HG03520 (cell line): ENCODE measurements at regions not wholly inside any gene's neighbourhood (a gene's known extent, or its start where the extent isn't known, plus 50 kb on each side); places are given as distances from the start of the nearest gene placed in this dataset.
A peak's percentile ranks its signal among the peaks of the same experiment; 100 is the strongest.
"Not testable (repeated sequence)": the region's sequence is repeated elsewhere in the genome, so short reads cannot be mapped to it uniquely, and the experiment has no call there.

ENCODE experiments used
- ATAC-seq: cut with Tn5 transposase; IDR thresholded peaks from one replicate; pipeline ENCODE4 v1.9.1; 2021; ENCODE audit warnings: mild to moderate bottlenecking, moderate library complexity; ENCODE audit not compliant: unreplicated experiment

DNA sequence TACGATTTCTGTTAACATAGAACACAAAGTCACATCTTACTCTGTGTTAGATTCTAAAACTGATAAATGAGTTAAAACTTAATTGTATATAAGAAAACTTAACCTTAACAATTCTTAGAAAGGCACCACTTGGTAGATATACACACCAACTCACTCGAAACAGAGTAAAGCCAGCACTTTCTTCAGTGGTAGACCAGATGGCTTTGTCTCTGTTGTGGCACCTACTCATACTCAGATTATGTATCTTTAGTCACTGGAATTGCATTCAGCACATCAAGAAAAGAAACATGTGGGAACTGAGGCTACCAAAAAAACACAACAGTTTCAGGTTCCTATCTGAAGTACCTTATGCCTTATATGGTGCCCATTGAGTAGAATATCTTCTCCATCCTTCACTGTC lies 192.5 kb downstream of the ZNF608 start:
- ATAC-seq: no peak

DNA sequence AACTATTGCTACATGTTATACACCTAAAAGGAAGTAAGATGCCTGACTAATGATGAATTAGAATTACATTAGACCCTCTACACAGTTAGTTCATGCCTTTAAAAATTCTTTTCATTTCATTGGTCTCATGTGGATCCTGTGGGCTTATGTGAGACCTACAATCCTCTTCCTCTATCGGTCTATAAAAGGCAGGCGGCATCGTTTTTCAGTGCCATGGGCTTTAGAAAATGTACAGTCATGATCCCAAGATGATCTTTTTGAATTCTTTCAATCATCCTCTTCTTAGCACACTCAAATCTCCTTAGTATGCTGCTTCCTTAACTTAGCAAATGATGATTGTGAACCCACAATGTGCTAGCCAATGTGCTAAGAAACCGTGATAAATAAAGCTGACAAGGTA lies 193.9 kb downstream of the ZNF608 start:
- ATAC-seq: no peak

DNA sequence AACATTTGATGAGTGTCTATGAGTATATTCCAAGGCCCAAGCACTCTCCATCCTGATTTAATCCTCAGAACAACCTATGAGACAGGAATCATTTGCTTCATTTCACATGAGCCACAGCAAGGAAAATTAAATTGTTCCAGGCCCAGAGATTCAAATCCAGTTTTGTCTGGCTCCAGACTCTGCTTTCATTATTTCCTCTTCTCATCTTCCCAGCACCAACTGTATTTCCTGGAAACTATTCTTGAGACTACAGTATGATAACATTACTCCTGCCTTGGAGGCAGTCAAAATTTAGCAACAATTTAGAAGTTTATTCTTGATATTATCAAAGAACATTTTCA lies 194.5 kb downstream of the ZNF608 start:
- ATAC-seq: no peak

DNA sequence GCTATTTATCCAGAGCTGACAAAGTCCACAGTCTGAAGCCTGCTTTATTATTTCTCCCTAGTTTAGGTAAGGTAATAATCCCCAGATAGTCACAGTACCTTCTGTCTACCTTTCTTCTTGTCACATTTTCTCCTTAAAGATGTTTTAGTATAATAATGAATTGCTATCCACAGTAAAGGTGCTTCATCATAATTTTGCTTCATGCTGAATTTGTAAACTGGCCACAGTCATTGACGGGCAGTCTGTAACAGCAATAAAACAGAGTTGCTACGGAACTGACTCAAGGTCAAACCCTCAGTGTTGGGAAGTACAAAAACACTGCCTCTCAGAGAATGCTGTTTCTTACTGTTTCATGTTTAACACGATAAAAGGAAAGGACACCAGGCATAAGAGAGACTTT lies 195.7 kb downstream of the ZNF608 start:
- no peak for ATAC-seq

DNA sequence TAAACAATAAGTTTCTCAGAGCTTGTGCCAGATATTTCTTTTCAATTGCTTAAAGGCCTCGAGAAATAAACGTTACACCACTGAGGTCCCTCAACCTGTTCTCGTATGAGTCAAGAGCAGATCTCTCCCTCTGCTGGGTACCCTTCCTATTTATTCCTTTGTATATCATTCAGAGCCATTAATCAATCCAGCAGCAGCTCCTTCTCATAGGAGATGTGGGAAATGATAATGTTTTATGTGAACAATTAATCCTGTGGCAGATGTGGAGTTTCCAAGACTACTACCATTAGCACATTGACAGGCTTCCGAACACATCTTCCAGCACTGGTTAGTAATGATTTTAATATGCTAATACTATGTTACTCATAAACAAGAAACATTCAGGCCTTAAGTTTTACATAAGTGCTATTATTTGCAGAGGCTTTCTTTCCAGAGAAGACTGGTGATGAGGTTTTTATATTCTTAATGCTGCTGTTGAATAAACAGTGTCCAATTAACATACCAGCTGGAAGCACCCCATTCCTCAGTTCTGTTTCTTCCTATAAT lies 196.5 kb downstream of the ZNF608 start:
- ATAC-seq: no peak

DNA sequence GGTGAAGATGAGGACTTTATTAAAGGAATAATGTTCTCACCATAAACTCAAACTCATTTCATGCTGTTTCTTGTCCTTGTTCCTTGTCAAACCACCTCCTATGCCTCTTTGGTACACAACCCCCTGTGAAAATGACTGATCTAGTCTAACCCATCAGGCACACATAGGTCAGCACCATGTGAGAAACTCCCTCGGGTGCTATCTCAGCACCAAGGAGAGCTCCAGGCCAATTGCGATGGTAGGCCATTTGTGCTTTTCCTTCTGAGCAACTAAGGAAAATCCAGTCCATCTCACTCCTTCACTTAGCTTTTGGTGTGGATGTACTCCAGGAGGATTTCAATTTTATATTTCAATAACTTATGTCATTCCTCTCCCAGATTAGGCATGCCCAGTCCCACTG lies 199.8 kb downstream of the ZNF608 start:
- ATAC-seq: no peak

DNA sequence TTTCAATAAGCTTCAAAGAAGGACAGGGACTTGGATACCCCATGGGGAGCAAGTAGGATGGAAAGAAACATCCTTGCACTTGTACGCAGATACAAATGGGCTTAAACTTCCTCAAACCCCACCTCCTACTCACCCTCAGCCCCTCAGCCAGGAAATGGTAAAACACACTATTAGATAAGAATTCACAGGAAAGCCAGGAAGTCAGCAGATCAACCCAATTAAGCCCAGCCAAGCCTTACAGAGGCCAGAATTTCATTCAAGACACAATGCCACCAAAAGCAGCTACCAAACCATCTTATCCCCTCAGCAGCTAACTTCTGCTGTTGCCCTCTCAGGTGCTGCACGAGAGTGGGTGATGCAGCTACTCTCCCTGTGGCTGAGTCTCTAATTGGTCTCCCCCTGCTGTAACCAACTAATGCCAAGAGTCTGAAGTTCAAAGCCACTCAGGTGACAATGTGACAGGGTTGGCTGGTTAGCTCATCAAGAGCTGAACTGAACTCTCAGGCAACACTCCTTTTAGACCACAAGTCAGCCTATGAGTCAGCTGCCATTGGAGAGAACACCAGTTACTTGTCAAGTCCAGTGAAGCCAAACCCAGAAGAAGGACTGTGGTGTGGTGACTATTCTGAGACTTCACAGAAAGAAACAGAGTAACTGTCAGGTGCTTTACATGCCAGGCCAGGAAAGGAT lies 201.9 kb downstream of the ZNF608 start:
- ATAC-seq: peak; percentile 88

DNA sequence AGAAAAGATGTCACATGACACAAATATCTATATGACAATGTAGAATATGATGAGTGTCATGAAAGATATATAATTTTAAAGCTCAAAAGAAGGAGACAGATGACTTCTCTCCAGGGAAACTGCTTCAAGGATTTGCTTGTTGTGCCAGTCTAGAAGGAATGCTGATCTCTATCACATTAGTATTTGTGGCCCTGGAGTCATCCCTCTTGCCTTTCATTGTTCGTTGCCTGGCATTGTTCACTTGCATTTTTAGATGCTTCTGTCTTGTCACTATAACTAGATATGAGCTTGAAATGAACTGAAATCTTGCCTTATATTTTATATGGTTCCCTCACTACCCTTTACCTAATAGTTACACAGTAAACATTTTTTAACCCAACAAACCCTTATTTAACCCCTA lies 207.5 kb downstream of the ZNF608 start:
- ATAC-seq: no peak

DNA sequence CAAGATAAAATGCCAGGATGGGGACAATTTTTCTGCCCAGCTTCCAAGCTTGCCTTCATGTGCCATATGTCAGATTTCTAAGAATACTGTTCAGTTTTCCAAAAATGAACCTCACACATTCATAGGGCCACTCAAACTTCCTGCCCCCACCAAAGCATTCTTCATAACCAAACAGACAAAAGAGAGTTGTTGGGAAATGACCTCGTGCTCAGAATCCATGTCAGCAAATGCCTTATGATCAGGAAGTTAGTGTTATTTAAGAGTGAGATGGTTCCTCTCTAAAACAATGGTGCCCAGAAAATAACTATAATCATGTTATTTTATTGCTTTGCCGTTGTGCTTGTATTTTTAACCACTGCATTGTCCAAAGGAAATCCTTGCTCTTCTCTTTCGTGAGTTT lies 208.2 kb downstream of the ZNF608 start:
- ATAC-seq: no peak

DNA sequence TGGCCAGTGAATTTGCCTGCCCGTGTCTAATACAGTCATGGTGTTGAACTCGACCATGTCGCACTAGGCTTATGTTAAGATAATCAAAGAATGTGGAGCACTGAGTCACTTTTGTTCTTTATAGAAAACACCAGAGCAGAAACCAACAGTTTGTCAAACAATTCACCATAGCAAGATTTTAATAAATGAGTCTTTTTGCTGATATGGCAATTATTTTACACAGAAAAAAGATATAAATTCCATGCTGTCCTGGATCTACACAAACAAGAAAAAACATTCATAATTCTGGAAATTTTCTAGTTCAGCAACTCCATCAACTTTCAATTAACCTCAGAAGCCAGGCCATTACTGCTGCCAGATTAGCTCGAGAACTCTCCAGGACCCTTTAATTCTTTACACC lies 208.9 kb downstream of the ZNF608 start:
- ATAC-seq: no peak

DNA sequence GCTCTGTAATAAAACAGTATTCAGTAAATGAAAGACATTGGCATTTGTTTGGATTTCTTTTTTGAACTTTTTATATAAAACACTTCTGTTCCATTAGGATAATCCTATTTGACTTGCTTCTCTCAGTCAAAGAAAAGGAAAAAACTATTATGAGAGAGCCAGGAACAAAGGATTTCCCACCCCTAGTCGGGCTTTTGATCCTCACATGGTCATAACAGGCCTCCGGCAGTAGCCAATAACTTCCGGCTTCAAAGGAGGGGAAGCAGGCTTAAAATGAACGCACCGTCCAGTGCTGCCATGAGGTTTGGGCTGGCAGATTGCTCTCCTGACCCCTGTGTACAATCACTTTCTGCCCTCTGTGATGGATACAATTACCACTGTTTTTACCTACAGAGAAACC lies 209.3 kb downstream of the ZNF608 start:
- no peak for ATAC-seq

DNA sequence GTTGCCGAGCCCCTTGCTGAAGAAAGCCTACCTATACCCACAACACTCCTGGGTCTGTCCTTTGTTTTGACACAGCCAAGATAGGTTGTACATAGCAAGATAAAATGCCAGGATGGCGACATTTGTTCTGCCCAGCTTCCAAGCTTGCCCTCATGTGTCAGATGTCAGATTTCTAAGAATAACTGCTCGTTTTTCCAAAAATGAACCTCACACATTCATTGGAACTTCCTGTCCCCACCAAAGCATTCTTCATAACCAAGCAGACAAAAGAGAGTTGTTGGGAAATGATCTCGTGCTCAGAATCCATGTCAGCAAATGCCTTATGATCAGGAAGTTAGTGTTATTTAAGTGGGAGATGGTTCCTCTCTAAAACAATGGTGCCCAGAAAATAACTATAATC lies 210.1 kb downstream of the ZNF608 start:
- ATAC-seq: no peak

DNA sequence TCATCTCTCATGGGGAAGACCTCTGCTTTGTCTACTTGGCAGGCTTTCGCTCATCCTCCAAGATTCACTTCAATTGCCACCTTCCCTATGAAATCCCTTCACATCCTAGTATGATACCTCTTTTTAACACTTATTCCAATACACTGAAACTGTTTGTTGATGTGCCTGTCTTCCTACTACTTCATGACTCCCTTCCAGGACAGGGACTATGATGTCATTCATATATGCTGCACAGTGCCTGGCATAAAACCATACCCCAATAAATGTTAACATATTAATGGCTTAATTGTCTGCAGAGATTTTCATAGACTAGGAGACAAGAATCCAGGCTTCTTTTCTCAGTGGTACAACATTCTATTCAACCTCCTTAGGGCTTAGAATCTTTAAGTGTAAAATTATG lies 215.5 kb downstream of the ZNF608 start:
- no peak for ATAC-seq

DNA sequence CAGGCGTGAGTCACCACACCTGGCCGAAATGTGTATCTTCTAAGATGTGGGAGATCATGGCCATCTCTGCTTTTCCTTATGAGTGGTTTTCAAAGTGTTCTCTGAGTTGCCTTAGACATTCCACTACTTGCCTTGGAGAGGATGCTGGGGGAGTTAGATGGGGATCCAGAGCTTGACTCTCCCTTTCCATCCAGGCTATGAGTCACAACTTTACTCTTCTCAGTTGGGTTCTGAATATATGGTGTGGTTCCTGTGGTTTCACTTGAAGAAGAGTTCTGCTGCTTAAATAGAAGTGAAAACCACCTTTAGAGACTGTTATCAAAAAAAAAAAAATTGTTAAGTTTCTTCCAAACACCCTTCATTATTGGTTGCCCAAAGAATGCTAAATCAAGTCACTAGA lies 217.6 kb downstream of the ZNF608 start:
- ATAC-seq: peak; percentile 39

DNA sequence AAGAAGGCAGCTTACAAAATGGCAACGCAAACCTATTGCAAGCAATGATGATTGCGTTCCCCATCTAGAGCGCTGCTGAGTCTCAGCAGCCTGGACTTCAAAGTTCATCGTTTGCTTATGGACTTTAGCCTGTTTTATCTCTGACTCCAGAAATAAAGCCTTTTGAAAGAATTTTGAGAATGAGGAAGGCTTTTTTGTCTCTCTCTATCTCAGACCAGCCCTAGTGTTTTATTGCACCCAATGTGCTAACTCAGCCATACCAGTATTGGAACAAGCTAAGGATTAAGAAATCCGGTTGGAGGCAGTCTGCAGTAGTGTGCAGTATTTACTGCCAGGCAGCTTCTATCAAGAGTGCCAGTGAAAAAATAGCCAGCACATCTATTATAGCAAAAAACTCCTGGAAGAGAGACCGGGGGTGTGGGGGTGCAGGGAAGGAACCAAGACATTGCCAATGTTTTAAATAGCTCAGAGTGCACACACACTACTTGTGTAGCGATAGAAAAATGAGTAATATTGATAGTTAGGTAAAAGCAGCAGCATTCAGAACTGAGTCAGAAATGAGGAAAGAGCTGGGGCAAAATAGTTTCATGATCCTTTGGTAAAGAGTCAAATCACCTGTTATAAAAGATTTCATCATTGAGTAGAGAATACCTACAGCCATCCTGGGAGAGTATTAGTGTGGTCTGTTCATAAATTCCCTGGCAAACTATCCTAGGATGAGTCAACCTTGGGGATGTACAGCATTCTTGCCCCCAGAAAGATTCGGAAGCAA lies 219.0 kb downstream of the ZNF608 start:
- ATAC-seq: peak; percentile 43

DNA sequence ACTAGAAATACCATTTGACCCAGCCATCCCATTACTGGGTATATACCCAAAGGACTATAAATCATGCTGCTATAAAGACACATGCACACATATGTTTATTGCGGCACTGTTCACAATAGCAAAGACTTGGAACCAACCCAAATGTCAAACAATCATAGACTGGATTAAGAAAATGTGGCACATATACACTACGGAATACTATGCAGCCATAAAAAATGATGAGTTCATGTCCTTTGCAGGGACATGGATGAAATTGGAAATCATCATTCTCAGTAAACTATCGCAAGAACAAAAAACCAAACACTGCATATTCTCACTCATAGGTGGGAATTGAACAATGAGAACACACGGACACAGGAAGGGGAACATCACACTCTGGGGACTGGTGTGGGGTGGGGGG lies 220.4 kb downstream of the ZNF608 start:
- not testable (repeated sequence) for ATAC-seq

DNA sequence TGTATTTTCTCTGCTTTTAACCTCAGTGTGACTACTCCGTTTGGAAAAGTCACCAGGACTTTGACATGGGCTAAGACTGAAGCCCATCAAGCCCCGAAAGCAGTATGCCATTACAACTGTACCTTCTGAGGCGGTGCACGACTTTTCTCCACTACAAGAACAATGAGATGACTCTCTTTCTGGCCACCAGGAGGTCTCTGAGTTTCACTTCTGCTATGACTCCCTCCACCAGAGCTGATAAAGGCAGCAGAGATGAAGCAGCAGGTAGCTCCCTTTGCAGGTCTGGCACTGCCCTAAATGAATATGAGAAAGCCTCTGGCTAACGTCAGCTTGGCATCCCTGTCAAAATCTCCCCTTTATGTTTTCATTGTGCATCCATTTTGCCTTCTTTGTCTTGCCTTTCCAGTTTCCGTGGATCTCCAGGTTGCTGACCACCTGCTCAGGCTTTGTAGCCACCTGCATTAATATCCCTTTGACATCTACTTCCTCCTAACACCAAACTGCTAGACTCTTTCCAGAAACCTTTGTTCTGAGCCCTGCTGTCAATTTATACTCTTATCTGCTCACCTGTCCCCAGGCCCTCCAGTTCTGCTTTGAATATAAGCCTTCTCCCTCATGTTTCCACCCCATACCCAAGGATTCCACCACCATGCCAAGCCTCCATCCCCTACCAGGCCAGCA lies 221.7 kb downstream of the ZNF608 start:
- peak; percentile 94 for ATAC-seq

DNA sequence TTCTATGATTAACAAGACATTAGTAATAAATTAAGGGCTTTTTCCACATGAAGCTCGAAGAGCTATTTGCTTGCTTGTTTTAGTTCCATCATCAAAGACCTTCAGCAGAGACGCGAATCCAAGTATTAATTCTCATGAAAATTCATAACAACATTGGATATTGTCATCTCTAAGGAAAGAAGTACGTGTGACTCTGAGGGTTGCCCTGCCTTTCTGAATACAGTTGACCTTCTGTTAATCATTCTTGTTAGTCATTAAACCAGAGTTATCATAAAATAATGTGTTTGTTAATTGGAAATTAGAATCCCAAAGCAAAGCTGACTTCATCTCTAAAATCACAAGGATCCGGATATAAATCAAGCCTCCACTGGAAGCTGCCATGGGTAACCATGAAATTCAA lies 222.5 kb downstream of the ZNF608 start:
- ATAC-seq: no peak

DNA sequence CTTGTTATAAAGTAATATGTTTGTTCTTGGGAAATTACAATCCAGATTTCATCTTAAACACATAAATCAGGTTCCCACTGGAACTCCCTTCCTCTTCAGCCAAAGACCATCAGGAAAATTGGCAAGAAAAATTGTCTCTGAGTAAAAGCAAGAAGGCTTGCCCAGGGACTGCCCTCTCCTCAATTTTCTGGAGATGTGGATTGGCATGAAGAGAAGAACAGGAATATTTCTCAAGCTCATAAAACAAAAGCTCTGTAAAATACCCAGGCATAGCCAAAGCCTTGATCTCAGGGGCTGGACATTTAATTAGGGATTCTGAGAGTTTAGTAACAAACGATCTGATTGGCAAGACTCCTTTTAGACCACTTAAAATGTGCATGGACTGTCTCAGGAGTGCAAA lies 223.4 kb downstream of the ZNF608 start:
- ATAC-seq: no peak

DNA sequence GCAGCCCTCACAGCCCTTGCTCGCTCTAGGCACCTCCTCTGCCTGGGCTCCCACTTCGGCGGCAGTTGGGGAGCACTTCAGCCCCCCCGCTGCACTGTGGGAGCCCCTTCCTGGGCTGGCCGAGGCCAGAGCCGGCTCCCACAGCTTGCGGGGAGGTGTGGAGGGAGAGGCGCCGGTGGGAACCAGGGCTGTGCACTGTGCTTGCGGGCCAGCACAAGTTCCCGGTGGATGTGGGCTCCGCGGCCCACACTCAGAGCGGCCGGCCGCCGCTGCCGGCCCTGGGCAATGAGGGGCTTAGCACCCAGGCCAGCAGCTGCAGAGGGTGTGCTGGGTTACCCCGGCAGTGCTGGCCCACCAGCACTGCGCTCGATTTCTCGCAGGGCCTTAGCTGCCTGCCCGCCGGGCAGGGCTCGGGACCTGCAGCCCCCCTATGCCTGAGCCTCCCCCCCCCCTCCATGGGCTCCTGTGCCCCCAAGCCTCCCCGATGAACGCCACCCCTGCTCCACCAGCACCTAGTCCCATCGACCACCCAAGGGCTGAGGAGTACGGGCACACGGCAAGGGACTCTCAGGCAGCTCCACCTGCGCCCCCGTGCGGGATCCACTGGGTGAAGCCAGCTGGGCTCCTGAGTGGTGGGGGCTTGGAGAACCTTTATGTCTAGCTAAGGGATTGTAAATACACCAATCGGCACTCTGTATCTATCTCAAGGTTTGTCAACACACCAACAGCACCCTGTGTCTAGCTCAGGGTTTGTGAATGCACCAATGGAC lies 224.8 kb downstream of the ZNF608 start:
- ATAC-seq: no peak

DNA sequence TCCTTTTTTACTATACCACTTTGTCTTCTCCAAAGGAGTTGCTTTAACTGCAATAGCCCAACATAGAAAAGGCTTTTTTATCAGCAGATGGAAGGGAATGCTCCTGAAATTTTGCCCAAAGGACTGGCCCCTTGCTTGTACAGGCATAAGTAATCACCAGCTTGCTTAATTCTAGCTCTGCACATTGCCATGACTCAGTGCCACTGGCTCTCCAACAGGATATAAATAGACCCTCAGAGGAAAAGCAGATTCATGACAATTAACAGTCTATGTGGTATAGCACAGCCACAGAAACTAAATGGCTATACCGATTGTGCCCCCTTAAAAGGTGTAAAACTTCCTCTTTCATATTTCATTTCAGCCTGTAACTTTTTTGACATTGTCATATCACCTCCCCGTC lies 227.0 kb downstream of the ZNF608 start:
- peak; percentile 73 for ATAC-seq
